ENCODE measurements at regions not wholly inside any gene's neighbourhood (a gene's known extent, or its start where the extent isn't known, plus 50 kb on each side); places are given as distances from the start of the nearest gene placed in this dataset.

- TF ChIP-seq, protein P1, sequence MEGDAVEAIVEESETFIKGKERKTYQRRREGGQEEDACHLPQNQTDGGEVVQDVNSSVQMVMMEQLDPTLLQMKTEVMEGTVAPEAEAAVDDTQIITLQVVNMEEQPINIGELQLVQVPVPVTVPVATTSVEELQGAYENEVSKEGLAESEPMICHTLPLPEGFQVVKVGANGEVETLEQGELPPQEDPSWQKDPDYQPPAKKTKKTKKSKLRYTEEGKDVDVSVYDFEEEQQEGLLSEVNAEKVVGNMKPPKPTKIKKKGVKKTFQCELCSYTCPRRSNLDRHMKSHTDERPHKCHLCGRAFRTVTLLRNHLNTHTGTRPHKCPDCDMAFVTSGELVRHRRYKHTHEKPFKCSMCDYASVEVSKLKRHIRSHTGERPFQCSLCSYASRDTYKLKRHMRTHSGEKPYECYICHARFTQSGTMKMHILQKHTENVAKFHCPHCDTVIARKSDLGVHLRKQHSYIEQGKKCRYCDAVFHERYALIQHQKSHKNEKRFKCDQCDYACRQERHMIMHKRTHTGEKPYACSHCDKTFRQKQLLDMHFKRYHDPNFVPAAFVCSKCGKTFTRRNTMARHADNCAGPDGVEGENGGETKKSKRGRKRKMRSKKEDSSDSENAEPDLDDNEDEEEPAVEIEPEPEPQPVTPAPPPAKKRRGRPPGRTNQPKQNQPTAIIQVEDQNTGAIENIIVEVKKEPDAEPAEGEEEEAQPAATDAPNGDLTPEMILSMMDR (IDR thresholded peaks at IDR 0.05; ENCODE audit: control insufficient read depth, extremely low read depth, insufficient read depth): no peak
- no peak for DNase-seq (ENCODE audit: low read depth)
Observed at GRCh38 chr2:128504246-128505149, 185.8 kb upstream of the HS6ST1 start.

DNA sequence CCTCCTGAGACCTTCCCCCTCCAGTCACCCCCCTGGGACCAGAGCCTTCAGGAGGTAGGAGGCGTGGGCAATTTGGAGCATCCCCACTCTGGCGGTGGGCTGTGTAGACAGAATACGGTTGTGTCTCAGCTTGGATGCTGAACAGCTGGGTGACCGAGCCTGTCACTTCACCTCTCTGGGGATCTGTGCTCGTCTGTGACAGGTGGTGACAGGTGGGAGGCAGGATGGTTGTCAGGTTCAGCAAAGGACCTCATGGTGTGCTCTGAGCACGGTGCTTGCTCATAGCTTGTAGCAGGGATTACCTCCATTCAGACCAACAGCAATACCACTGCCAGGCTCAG lies 186.5 kb upstream of the HS6ST1 start:
- H3K4me3 ChIP-seq (ENCODE audit: low read depth, low read length): no peak overlapping the region
- TF ChIP-seq, protein P1 (IDR thresholded peaks at IDR 0.05; ENCODE audit: control insufficient read depth, extremely low read depth, insufficient read depth): no peak
- no peak for DNase-seq (ENCODE audit: low read depth)

More at GRCh38 chr2:128504246-128505149, 185.8 kb upstream of the HS6ST1 start:
- H3K4me3 ChIP-seq (ENCODE audit: low read depth, low read length): no peak overlapping the region

DNA sequence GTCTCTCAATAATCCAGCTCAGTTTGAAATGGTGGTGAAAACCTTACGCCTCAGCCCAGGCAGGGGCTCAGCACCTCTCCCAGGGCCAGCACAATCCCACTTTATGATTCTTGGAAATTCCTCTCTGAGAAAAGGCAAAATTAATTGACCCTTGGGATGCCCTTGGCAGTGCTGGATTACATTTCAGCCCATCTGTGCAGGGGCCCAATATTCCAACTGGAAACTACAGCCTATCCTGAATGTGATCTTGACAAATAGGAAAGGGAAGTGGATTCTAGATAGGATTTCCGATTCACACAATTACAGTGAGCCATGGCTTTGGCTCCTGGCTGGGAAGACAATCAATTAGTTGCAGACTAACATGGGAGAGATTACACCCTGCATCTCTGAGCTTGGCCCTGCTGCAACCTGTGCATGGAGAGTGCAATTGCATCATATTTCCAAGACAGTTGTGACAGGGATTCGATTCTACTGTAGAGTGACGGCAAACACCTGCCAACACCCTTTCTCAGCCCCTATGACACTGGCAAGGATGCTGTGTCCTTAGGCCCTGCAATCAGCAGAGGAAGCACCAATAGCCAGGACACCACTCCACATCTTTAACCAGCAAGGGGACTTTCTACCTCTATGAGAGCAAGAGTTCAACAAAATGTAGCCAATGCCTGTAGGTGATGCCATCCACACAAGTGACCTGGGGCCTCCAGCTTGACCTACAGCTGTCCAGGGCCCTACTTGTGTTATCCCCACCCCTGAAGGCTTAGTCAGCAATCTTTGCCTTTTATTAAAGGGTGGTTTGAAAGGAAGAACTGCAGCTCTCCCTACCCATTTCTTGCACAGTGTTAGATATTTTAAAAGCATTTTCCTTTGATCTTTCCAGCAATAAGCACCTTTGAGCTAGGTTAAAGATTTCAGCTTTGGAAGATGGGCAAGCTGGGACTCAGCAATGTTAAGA lies 187.2 kb upstream of the HS6ST1 start:
- no peak overlapping the region for H3K4me3 ChIP-seq (ENCODE audit: low read depth, low read length)
- DNase-seq (ENCODE audit: low read depth): no peak
- TF ChIP-seq, protein P1 (IDR thresholded peaks at IDR 0.05; ENCODE audit: control insufficient read depth, extremely low read depth, insufficient read depth): no peak

- no peak overlapping the region for H3K4me3 ChIP-seq (ENCODE audit: low read depth, low read length)
- DNase-seq (ENCODE audit: low read depth): no peak
- TF ChIP-seq, protein P1 (IDR thresholded peaks at IDR 0.05; ENCODE audit: control insufficient read depth, extremely low read depth, insufficient read depth): no peak
Observed at GRCh38 chr2:128506534-128506933, 187.9 kb upstream of the HS6ST1 start.

DNA sequence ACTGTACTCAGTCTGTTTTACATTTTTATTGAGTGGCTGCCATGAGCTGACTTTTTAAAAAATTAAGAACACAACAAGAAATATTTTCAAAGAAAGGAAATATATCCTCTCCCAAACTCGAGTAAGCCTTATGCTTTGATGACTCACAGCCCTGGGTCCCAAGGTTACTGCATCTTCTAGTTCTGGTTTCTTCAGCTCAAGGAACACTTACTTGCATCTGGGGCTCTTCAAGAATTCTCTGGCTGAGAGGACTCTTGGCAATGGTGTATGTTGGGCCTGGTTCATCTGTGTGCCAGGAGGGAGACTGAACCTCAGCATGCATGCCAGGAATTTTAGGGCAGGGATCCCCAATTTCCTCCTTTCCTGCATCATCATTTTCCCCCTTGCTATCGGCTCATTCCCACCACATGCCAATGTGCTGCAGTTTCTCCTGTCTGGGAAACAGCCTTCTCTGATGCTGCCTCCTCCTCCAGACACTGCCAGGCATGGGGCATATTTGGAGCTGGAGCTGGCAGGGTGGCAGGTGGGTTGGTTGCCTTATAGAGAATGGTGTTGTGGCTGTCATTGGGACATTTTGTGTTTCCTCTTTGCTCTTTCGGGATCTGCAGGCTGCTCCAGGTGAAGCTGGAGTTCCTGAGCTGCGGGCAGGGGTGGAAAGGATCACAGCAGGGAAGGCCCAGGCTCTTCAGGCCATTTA lies 192.2 kb upstream of the HS6ST1 start:
- TF ChIP-seq, protein P1 (IDR thresholded peaks at IDR 0.05; ENCODE audit: control insufficient read depth, extremely low read depth, insufficient read depth): no peak
- no peak overlapping the region for H3K4me3 ChIP-seq (ENCODE audit: low read depth, low read length)
- DNase-seq (ENCODE audit: low read depth): no peak

GRCh38 chr2:128511731-128512378 lies 193.2 kb upstream of the HS6ST1 start:
- TF ChIP-seq, protein P1 (IDR thresholded peaks at IDR 0.05; ENCODE audit: control insufficient read depth, extremely low read depth, insufficient read depth): no peak
- no peak overlapping the region for H3K4me3 ChIP-seq (ENCODE audit: low read depth, low read length)
- DNase-seq (ENCODE audit: low read depth): no peak

Data from LNCaP clone FGC (cell line).